Activated CD8-positive, alpha-beta memory T cell treated with anti-CD3 and anti-CD28 coated beads, Interleukin-2, amount 50 U/mL, for 24 hours (primary cell): ENCODE measurements at regions not wholly inside any gene's neighbourhood (a gene's known extent, or its start where the extent isn't known, plus 50 kb on each side); places are given as distances from the start of the nearest gene placed in this dataset.
"Not testable (repeated sequence)": the region's sequence is repeated elsewhere in the genome, so short reads cannot be mapped to it uniquely, and the experiment has no call there.

Experiments used
- DNase-seq: peaks from one replicate; pipeline ENCODE4 v3.0.0-alpha.2; 2020; ENCODE audit errors: extremely low read depth

DNA sequence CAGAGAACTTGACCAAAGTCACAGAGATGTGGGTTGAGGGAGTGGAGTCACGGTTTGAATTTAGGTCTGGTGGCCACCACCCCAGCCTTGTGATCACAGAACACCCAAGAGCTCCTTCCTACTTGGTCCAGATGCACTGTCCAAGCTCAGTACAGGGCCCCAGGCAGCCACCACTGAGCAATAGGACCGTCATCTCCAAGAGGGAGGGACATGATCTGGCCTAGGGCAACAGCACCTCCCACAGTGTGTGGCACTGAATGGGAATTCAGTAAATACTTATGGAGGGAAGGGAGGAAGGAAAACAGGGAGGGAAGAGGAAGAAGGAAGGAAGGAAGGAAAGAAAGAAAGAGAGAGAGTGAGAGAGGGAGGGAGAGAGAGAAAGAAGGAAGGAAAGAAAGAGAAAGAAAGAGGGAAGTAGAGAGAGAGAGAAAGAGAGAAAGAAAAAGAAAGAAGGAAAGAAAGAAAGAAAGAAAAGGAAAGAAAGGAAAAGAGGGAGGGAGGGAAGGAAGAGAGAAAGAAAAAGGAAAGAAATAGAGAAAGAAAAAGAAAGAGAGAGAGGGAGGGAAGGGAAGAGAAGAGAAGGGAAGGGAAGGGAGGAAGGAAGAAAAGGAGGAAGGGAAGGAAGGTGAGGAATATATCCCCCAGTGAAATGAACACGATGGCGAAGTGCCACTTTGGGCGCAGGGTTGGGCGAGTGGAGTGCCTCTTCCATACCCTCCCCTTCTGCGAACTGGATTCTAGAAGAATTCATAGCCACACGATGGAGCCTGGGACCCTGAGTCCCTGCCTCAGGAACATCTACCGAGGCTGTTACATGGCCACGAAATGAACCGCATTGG lies 243.7 kb downstream of the TFAP2C start:
- no peak for DNase-seq

DNA sequence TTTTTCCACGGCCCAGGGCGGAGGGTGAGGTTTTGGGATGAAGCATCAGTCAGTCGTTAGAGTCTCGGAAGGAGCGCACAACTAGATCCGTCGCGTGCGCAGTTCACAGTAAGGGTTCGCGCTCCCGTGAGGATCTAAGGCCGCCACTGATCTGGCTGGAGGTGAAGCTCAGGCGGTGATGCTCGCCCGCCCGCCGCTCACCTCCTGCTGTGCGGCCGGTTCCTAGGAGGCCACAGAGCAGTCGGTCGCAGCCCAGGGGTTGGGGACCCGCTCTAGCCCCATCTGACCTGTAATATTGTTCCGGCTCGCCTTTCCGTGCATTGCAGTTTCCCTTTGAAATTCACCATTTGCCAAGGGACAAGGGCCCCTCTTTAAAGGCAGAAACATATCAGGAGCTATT lies 244.7 kb downstream of the TFAP2C start:
- no peak for DNase-seq

DNA sequence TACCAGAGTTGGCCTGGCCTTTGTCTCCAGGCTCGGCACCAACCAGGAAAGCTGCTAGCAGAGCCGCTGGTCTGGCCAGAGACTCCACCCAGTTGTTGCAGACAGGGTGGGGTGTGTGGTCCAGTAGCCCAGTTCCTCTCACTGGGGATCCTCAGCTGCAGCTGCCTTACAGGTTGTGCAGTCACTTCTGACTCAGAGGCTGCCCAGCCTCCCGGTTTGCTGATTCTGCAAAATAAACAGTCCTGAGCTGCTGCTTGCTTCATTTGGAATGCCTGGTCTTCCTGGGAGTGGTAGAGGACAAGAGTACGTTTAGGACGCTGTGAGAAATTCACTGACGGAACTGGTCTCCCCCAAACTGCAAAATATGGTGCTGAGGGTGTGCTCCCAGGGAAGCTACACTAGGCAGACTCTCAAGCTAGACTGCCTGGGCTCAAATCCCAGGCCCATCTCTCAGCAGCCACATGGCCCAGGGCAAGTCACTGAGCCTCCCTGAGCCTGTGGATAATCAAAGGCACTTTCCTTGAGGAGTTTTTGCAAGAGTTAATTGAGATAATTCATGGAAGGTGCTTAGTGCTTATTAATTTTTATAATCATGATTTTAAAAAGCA lies 246.1 kb downstream of the TFAP2C start:
- DNase-seq = no peak

DNA sequence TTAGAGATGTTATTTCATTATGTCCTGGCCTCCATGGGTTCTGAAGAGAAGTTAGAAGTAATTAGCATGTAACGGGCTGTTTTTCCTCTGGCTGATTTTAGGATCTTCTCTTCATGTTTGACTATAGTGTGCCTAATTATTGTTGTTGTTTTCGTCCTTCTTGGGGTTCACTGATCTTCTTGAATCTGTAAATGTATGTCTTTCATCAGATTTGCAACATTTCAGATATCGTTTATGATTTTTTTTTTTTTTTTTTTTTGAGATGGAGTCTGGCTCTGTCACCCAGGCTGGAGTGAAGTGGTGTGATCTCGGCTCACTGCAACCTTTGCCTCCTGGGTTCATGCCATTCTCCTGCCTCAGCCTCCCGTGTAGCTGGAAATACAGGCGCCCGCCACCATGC lies 246.7 kb downstream of the TFAP2C start:
- no peak for DNase-seq

DNA sequence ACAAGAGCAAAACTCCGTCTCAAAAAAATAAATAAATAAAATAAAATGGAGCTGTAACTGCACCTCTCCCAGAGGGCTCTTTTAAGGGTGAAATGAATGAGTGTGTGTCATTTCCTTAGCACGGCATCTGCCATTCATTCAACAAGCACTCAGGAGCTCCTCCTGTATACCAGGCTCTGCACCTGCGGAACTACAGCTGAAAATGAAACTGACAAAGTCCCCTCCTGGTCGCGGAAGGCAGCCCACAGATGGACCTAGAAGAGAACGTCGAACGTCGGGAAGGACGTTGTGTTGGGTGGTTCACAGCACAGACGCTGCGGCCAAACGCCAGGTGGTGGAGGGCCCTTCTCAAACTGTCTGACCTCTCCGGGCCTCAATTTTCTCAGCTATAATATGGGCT lies 256.4 kb downstream of the TFAP2C start:
- no peak for DNase-seq

DNA sequence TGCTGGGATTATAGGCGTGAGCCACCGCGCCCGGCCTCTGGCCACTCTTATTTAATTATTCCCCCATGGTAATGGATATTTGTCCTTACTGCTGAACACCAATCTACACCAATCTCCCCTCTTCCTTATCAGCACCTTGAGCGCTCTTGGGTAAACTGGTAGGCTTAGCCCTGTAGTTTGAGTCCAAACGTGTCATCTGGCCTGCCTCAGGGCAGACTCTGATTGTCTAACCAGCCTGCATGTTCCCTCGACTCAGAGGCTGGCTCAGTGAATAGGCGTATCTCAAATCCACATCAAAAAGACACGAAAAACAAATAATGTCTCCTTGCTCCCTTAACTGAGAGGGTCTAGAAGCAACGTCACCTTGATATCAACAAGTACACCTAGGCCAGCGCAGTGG lies 260.9 kb downstream of the TFAP2C start:
- DNase-seq = no peak

DNA sequence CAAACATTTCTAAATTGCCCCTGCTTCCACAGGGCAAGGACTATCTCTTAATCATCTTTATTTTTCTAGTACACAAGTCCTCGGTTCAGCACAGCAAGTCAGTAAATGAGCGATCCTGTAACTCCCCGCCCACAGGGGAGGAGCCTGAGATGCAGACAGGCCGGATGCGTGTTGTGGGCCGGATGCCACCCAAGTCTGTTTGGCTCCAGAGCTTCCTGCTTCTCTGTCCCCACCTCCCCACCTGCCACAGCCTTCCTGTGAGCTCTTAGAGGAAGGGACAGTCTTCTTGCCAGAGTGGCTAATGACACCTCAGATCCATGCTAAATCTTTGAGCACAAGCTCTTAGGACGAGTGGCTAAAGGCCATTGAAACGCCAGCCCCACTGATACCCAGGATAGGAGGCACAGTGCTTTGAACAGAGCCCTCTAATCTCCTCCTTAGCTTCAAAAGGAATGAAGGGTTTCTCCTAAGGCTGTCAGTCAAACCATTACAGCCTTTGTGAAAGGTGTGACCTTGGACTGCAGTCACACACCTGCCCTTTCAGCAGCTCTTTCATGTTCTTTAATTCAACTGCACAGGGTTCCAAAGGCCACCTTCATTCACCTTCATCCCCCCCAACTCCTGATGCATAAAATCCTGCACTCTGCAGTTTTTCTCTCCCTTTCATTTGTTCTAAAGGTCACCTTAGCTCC lies 264.3 kb downstream of the TFAP2C start:
- DNase-seq = no peak

DNA sequence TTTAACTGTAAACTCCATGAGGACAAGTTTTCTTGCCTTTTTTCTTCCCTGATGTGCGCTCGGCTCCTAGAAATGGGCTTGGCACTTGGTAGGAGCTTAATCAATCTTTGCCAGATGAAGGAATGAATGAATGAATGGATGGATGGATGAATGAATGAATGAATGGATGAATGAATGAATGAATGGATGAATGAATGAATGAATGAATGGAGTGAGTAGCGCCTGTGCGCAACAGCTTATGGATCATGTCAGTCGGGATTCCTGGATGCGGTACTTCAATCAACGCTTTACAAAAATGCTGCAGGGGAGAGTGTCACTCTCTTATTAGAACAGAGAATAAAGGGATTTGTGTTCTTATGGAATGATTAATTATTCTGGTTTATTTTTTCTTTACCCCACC lies 267.3 kb downstream of the TFAP2C start:
- no peak for DNase-seq

DNA sequence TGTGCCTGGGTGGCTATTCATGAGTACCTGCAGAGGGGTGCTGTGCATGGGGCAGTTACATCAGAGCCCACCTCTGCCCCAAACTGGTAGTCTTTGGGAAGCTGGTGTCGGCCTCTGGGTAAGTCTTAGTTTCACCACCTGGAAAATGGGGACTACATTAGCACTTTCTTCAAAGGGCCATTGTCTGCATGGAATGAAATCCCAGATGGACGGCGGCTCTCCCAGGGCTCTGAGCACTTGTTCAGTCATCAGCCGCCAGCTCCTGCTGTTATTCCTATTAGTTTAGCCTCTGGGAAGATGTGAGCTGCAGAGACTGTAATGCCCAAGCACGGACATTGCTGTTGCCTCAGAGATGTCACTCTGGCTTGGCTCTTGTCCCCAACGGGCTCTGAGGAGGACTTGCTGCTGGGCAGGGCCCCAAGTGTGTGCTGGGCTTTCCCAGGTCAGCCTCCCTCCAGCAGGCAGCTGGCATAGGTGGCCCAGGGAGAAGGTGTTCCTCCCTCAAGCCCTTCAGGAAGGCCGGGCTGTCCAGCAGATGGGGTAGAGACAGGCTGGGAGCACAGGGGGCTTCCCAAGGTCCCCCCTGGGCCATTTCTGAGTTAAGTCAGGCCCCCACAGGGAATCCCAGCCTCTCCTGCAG lies 268.3 kb downstream of the TFAP2C start:
- no peak for DNase-seq

DNA sequence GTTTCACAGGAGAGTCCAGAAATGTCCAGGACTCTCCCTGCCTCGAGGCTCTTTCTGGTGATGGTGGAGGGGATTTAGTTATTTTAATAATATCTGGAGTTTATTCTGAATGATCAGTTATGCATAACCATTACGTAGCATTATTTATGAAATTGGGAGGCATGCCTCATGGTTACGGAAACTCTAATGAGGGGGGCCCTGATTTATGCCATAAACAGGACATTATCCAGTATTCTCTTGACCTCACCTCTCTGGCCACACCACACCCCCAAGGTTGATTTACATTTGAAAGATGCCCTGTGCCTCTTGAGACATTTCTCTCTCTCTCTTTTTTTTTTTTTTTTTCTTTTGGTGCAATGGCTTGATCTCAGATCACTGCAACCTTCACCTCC lies 268.8 kb downstream of the TFAP2C start:
- no peak for DNase-seq

DNA sequence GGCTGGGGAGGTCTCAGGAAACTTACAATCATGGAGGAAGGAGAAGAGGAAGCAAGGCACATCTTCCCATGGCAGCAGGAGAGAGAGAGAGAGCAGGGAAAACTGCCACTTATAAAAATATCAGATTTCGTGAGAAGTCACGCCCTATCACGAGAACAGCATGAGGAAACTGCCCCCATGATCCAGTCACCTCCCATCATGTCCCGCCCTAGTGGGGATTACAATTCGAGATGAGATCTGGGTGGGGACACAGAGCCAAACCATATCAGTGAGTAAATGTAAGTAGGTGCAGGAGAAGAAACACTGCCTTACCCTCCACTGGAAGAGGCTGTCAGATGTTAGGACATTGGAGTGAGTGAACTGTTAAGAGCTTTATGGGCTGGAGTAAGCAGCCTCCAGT lies 270.4 kb downstream of the TFAP2C start:
- no peak for DNase-seq

DNA sequence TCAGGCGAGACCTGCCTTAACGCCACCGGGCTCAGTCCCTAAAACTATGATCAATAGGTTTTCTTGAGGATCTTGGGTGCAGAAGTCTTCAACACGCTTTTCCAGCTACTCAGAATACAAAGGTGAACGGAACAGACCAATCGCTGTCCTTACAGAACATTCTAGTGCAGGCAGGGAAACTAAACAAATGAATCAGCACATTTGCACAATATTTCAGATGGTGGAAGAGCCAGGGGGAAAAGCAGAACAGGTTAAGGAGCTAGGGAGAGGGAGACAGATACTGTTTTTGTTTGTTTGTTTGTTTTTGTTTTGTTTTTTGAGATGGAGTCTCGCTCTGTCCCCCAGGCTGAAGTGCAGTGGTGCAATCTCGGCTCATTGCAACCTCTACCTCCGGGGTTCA lies 271.1 kb downstream of the TFAP2C start:
- no peak for DNase-seq

DNA sequence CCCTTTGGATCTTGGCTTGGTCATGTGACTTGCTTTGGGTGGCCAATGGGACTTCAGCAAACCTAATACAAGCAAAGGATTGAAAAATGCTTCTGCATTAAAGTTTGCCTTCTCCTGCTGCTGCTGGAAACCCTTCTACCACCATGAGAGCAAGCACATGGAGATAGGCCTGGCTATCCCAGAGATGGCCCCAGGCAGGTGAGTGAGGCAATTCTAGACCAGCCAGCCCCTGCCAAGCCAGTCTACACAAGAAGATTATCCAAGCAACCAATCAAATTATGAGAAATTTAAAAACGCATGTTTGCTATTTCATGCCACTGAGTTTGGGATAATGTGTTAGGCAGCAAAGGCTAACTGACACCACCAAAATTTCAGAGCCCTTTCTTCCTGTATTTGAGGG lies 274.3 kb downstream of the TFAP2C start:
- no peak for DNase-seq

DNA sequence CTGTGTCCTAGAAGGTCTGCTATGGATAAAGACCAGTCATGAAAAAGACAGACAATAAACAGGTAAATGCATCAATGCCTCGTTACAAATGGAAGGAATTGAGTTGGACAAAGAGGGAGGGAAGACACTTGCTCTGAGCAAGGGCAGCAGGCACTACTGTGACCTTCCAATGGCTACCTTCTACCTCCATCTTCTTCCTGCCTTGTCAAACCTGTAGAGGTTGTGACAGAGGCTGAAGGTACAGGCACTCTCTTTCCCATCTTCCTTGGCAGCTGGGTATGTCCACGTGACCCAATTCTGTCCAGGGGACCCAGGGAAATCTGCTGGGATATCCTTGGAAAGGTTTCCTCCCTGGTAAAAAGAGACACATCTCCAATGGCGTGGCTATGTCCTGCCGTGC lies 274.8 kb downstream of the TFAP2C start:
- DNase-seq = no peak

DNA sequence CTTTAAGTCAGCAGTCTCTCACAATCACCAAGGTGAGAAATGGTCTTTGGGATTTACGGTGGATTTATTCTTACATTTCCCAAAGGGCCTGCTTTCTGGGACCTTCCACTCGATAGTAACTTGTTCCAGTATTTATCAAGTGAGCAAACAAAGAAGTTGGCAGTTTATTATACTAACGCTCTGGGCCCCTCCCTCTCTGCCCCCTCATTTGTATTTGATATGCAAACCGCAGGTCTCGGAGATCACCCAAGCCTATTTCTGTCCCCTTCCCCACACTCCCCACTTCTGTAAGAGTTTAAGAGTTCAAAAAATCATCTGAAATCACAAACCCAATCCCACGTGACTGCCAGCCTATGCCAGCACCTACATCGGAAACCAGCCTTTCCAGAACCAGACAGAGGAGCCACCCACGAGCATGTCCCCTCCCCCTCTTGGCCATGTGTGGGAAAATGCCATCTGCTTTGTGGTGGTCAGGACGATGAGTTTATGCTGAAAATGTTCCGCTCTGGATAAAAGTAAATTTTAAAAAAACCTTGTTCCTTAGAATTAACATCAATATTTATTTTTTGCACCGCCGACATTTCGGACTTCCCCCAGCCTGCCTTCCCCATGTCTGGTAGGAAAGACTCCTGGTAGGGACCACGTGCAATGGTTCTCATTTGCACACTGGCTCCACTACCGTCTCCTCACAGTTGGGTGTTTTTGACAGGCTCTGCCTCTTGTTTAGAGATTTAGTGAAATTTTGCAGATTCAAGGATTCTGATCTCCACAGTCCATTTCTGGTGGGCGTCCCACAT lies 281.0 kb downstream of the TFAP2C start:
- DNase-seq = no peak

DNA sequence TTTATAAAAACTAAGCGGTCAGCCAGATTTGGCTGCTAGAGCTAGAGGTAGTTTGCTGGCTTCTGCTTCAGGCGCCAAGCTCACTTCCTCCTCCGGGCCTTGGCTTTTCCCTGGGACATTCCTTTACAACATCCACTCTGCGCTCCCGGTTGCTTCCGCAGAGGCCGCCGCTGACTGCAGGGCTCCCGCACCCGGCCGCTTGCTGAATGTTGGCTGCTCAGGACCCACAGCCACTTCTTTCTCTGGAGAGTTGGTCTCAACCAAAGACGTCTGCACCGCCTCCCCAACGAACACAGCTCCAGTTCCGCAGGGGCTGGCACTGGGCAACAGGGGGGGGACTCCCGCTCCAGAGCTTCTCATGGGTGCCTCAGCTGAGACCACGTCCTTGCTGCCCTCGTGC lies 282.8 kb downstream of the TFAP2C start:
- no peak for DNase-seq

DNA sequence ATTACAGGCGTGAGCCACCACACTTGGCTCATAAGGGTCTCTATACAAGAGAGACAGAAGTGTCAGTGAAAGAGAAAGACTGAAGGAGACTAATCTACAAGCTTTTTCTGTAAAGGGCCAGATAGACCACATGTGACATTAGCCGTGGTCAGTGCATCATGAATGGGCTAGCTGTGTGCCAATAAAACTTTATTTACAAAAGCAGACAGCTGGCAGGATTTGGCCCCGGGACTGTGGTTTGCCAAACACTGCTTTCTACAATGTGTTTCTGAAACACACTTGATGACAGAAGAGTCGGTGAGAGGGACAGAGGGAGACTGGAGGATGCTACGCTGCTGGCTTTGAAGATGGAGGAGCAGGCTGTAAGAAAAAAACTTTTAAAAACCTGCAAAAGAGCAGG lies 285.4 kb downstream of the TFAP2C start:
- DNase-seq = no peak

DNA sequence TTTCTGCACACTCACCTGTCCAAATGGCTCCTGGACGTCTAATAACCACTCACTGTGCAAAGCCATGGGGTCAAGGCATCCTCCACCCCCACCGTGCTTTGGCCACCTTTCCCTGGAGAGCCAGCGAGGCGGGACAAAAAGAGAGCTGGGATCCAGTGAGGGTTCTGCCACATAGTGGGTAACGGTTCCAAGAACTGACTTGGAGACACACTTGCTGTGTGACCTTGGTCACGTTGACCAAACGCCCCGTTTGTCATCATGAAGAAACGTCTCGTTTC lies 287.2 kb downstream of the TFAP2C start:
- no peak for DNase-seq

DNA sequence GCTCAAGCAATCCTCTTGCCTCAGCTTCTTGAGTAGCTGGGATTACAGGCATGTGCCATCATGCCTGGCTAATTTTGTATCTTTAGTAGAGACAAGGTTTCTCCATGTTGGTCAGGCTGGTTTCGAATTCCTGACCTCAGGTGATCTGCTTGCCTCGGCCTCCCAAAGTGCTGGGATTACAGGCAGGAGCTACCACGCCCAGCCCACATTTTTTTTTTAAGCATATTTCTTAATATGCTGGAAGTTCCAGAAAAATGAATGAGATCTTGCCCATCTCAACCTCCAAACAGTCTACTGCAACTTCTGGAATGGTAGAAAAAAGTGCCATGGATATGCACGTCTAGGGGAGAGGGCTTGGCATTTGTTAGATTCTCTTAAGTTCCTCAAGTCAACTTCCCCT lies 290.9 kb downstream of the TFAP2C start:
- DNase-seq = not testable (repeated sequence)

DNA sequence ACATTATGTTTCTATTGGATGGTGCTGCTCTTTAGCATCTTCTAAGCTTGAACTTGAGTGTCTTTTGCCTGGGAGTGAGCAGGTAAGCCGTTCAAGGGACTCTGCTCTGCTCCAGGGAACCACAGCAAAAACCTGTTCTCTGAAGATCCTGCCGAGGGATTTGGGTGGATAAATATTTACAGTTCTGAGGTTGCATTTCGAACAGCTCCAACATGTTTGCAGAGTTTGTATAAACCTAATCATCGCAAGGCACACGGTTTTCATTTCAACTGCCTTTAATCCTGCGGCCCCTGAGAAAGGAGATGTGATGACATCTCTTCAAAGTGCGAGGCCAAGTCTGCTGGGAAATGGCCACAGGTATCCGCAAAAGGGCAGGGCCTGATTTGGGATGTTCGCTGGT lies 293.4 kb downstream of the TFAP2C start:
- DNase-seq = no peak

DNA sequence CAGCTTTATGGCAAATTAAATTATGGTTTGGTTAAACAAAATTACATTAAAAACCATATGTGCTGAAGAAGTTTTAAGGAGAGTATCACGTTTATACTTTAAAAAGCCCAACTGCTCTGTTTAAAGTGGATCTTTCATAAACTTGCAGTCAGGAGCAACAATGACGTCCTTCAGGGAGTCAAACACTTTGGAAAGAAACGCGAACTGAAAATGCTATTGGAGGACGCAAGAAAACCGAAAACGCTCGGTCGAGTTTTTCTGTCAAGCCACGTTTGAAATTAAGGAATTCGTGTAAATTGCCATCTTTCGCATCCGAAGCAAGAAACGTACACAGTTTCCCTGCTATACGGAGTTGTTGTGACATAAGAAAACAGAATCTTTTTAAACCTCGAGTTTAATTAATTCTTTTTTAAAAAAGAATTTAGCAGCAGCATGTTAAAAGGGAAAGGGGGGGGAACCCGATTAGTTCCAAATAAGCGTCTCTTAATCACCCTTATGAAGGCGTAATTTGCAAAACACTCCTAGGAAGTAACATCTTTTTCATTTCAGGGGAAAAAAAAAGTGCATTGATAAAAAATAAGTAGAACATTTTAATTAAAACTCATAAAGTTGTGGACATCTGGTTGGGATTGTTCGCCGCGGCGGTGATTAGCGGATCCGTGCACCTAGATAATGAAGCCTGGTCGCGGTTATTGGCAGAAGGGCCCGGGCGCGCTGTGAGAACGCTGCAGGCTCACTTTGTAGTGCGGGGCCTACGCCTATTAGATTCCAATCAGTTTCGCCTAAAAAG lies 295.4 kb downstream of the TFAP2C start:
- DNase-seq = no peak
